ENCODE measurements at regions not wholly inside any gene's neighbourhood (a gene's known extent, or its start where the extent isn't known, plus 50 kb on each side); places are given as distances from the start of the nearest gene placed in this dataset.
"Not testable (repeated sequence)": the region's sequence is repeated elsewhere in the genome, so short reads cannot be mapped to it uniquely, and the experiment has no call there.

GRCh38 chr2:195124391-195125079 is 532.5 kb upstream of the SLC39A10 start:
- DNase-seq, result no peak

DNA sequence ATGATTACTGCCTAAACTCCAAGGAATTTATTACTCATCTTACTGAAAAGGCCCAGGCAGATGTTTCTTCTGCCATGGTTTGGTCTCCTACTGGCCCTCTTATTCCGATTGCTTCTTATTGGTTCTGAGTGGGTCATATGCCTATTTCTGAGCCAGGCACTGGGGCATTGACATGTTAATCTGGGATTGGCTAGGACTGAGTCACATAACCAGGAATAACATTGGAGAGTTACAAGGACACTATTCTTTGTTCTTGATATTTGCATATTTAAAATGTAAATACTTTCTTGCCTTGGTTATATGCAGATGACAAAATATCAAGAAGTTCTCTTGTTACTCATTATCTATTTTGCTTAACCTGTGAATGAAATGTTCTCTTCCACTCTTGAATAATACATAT is 534.4 kb upstream of the SLC39A10 start:
- no peak for DNase-seq

- DNase-seq, result no peak
These were observed 535.7 kb upstream of the SLC39A10 start for GRCh38 chr2:195121341-195121740.

GRCh38 chr2:195119231-195119630 is 537.8 kb upstream of the SLC39A10 start:
- DNase-seq, result no peak

DNA sequence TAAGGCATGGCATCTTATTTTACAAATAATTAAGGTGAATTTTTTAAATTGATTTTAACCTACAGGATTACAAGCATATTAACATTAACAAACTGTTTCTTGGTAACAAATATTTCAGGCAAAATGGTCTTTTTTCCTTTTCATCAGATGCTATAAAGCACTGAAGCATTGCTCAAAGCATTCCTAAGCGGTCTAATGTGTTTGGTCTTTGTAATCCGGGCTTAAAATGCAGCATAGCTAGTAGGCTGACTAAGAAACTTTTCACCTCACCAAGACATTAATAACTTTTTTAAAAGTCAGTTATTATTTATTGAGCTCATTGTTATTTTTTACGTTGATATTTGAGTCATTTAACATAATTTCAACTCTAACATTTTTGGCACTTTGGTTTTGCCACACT is 538.8 kb upstream of the SLC39A10 start:
- no peak for DNase-seq

DNA sequence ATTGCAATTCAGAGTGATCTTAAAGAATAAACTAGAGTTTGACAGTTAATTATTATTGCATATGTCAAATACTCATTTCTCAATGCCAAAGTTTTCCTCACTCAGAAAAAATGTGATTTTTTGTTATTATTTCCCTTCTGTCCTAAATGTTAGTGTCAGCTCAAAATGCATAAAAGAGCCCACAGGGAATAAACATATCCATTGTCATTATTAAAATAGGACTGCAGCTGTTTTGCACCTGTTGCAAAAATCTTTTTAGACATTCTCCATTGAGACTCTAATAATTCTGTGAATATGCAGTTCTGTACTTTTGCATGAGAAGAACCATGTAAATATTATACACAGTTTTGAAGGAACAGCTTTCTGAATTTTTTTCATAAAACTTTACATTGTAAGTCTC is 540.0 kb upstream of the SLC39A10 start:
- no peak for DNase-seq

DNA sequence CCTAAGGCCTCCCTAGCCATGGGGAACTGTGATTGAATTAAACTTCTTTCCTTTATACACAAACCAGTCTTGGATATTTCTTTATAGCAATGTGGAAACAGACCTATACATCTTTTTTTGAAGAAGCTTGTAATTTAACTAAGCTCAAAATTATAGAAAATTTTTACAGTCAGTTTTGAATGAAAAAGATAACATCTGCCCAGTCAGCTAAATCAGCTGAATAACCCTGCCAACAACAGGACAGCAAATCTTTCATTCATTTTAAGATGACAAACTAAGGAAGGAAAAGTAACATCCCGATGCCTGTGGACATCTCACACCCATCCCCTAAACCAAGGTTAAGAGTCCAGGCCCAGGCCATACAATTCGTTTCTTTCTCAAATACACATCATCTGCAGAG is 541.3 kb upstream of the SLC39A10 start:
- DNase-seq, result no peak

DNA sequence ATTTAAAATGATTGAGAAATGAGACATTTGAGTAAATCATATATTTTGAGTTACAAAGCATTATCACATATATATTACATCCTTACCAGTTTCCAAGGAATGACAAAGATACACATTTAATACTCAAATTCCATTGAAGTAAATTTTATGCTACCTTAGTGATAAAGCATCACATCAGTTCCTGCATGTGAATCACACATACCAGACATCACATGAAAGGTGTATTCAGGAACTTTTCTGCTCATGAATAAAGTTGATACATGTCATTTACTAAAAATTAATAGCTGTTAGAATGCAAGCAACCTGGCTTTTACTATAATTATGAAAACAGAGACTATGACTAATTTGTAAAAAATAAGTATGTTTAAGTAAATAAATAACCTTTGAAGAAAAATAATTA is 548.8 kb upstream of the SLC39A10 start:
- DNase-seq, result no peak

DNA sequence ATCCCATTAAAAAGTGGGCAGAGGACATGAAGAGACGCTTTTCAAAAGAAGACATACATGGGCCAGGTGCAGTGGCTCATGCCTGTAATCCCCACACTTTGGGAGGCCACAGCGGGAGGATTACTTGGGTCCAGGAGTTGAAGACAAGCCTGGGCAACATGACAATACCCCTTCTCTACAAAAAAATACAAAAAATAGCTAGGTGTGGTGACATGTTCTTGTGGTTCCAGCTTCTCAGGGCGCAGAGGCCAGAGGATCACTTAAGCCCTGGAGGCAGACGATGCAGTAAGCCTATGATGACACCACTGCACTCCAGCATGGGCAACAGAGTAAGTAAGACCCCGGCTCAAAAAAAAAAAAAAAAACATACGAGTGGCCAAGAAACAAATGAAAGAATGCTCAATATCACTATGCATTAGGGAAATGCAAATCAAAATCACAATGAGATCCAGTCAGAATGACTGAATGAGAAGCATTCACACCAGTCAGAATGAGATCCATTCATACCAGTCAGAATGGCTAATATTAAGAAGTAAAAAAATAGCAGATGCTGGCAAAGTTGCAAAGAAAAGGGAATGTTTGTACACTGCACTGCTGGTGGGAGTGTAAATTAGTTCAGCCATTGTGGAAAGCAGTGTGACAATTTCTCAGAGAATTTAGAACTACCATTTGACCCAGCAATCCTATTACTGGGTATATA is 550.2 kb upstream of the SLC39A10 start:
- DNase-seq, result no peak

DNA sequence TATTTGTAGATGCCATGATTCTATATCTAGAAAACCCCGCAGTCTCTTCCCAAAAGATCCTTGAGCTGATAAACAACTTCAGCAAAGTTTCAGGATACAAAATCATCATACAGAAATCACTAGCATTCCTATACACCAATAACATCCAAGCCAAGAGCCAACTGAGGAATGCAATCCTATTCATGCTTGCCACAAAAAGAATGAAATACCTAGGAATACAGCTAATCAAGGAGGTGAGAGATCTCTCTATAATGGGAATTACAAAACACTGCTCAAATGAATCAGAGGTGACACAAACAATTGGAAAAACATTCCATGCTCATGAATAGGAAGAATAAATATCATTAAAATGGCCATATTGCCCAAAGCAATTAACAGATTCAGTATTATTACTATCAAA is 551.4 kb upstream of the SLC39A10 start:
- DNase-seq, result no peak

DNA sequence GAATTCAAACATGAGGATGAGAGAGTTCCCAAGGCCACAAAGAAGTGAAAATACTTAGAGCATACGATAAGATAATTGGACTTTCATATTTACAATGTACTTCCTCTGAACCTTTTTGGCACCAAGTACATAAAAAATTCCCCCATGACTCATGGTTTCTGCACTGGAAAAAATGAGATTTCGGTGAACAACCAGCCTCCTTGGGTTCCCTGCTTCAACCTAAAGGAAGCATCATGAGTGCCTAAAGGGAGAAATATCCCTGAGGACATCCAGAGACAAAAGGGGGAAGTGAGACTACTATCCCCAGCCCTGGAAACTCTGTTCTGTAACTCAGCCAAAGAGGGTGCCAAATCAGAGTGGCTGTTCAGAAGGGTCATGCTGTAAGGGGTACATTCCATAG is 562.7 kb upstream of the SLC39A10 start:
- no peak for DNase-seq

- no peak for DNase-seq
These were observed 564.7 kb upstream of the SLC39A10 start for GRCh38 chr2:195092341-195092740.

GRCh38 chr2:195072806-195073205 is 584.2 kb upstream of the SLC39A10 start:
- not testable (repeated sequence) for DNase-seq

DNA sequence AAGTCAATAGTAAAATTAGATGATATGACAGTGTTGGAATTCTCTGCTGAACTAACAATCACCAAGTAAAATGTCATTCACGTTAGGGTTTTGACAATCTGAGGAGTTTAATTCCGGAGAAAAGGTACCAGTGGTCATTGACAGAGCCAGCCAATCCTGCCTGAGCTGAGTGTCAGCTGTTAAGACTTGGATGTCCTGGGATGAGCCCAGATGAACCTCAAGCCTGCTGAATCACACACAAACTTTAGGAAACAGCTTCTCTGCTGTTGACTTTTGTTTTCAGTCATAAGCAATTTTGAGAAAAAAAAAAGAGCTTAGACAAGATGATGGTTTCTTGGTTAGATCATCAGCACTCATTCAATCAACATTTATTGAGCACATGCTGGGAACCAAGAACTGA is 600.0 kb upstream of the SLC39A10 start:
- DNase-seq, result no peak

DNA sequence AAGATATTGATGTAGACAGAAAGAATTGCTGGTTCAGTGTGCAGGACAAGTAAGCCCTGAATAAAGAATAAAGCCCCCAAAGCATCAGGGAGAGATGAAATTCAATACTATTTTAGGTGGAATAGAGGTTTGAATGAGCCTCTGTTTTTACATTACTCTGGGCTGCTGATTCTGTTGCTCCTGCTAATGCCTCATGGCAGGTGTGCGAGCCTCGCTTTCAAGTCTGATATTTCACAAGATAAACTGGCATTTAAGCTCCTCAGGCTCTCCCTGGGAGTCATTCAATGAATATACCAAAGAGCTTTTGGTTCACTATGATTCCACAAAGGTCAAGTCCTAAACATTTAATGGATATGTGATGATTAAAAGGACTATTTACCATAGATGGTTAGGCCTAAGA is 601.0 kb upstream of the SLC39A10 start:
- no peak for DNase-seq

GRCh38 chr2:195051401-195051800 is 605.6 kb upstream of the SLC39A10 start:
- DNase-seq, result no peak

DNA sequence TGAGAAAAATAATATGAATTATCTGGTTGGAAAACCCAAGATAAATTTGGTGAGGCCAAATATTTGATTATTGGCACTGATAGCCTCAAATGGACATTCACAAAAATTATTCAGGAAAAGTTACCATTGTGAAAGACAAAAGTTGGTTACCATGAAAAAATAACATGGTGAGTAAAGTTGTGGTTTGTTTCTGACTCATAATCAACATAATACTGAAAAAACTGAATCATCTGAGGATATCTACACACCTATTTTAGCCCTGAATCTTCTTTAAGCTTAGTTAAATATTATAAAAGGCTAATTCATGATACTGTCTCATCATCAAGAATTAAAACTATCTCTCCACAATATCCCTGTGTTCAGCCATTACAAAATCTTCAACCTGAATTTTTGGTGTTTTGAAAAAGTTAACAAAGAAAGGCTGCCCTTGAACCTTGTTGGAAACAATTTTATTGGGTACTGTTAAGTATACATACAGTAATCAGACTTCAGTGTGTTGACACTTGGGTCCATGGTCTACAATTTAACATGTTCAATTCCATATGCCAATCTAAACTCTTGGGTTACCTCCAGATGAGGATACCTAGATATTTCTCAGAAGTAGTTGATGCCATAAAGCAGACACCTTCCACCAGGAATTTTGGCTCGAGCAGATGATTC is 607.5 kb upstream of the SLC39A10 start:
- no peak for DNase-seq

GRCh38 chr2:195047955-195048354 is 609.1 kb upstream of the SLC39A10 start:
- no peak for DNase-seq

DNA sequence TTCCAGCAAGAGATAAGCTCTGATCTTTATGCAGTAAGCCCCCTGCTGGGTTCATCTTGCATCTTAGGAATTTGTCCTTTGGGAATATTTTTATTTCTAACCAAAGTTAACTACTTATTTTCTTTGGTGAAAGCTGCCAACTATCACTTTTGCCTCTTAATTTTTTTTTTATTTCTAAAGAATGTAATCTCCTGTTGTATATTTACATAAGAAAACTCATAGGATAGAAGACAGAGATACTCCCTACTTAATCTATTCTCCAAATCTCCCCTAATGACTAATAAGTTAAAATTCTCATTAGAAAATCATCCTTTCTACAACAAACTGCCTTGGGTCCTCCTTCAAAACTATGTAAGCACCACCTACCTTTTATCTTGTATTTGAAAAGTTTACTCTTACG is 612.2 kb upstream of the SLC39A10 start:
- no peak for DNase-seq

- DNase-seq, result no peak
These were observed 618.9 kb upstream of the SLC39A10 start for GRCh38 chr2:195038153-195038552.

- DNase-seq, result no peak
These were observed 620.0 kb upstream of the SLC39A10 start for GRCh38 chr2:195037045-195037444.

- no peak for DNase-seq
These were observed 625.6 kb upstream of the SLC39A10 start for GRCh38 chr2:195031411-195031810.

GRCh38 chr2:195029804-195030654 is 627.0 kb upstream of the SLC39A10 start:
- DNase-seq, result no peak
